ENCODE measurements at regions not wholly inside any gene's neighbourhood (a gene's known extent, or its start where the extent isn't known, plus 50 kb on each side); places are given as distances from the start of the nearest gene placed in this dataset.

GRCh38 chr5:72612810-72613209, 105.6 kb upstream of the ZNF366 start:
- intact Hi-C loops (cut with DNase I; ENCODE audit: low total_unique reads), result no loop called here
- no peak for TF ChIP-seq CTCF (IDR thresholded peaks at IDR 0.05)
- no peaks in the 10 kb centered on the region for H3K36me3 ChIP-seq
- no peak overlapping the region for H3K4me3 ChIP-seq
- H3K4me1 ChIP-seq, result no peaks in the 10 kb centered on the region
- no peaks in the 10 kb centered on the region for H3K27me3 ChIP-seq
- H3K9me3 ChIP-seq, result no peaks in the 10 kb centered on the region
- no peak for DNase-seq
- H3K27ac ChIP-seq, result no peak overlapping the region

- Histone ChIP-seq H3K4me1 (no peaks in the 10 kb centered on the region), H3K27ac (no peak overlapping the region), H3K27me3 (no peaks in the 10 kb centered on the region), H3K4me3 (no peak overlapping the region), H3K36me3 (no peaks in the 10 kb centered on the region), H3K9me3 (no peaks in the 10 kb centered on the region)
- DNase-seq, result peak; percentile 73 to 79
- peak; percentile 87 to 92 for TF ChIP-seq CTCF (IDR thresholded peaks at IDR 0.05)
- intact Hi-C loops (cut with DNase I; ENCODE audit: low total_unique reads), result no loop called here
Measured at GRCh38 chr5:72611118-72611730, 104.0 kb upstream of the ZNF366 start.

GRCh38 chr5:72608926-72609325, 101.7 kb upstream of the ZNF366 start:
- intact Hi-C loops (cut with DNase I; ENCODE audit: low total_unique reads), result loop anchor here (10.0 kb wide), 1 partner anchor 234 kb away; no protein-coding TSS in a partner anchor
- Histone ChIP-seq H3K4me3 (no peak overlapping the region), H3K27me3 (no peaks in the 10 kb centered on the region), H3K36me3 (no peaks in the 10 kb centered on the region), H3K4me1 (no peaks in the 10 kb centered on the region), H3K9me3 (no peaks in the 10 kb centered on the region), H3K27ac (no peak overlapping the region)
- DNase-seq, result no peak
- no peak for TF ChIP-seq CTCF (IDR thresholded peaks at IDR 0.05)

GRCh38 chr5:72608297-72608696, 101.1 kb upstream of the ZNF366 start:
- no peak for DNase-seq
- Histone ChIP-seq H3K4me1 (no peaks in the 10 kb centered on the region), H3K27ac (no peak overlapping the region), H3K27me3 (no peaks in the 10 kb centered on the region), H3K36me3 (no peaks in the 10 kb centered on the region), H3K4me3 (no peak overlapping the region), H3K9me3 (no peaks in the 10 kb centered on the region)
- intact Hi-C loops (cut with DNase I; ENCODE audit: low total_unique reads), result loop anchor here (10.0 kb wide), 1 partner anchor 233 kb away; no protein-coding TSS in a partner anchor
- TF ChIP-seq CTCF (IDR thresholded peaks at IDR 0.05), result no peak

- no peak overlapping the region for H3K27ac ChIP-seq
- H3K36me3 ChIP-seq, result no peaks in the 10 kb centered on the region
- no peak for DNase-seq
- TF ChIP-seq CTCF (IDR thresholded peaks at IDR 0.05), result no peak
- H3K4me1 ChIP-seq, result no peaks in the 10 kb centered on the region
- no peaks in the 10 kb centered on the region for H3K27me3 ChIP-seq
- no peaks in the 10 kb centered on the region for H3K9me3 ChIP-seq
- no peak overlapping the region for H3K4me3 ChIP-seq
- intact Hi-C loops (cut with DNase I; ENCODE audit: low total_unique reads), result loop anchor here (10.0 kb wide), 1 partner anchor 233 kb away; no protein-coding TSS in a partner anchor
Measured at GRCh38 chr5:72607381-72607780, 100.2 kb upstream of the ZNF366 start.
